ENCODE measurements at regions not wholly inside any gene's neighbourhood (a gene's known extent, or its start where the extent isn't known, plus 50 kb on each side); places are given as distances from the start of the nearest gene placed in this dataset.

DNA sequence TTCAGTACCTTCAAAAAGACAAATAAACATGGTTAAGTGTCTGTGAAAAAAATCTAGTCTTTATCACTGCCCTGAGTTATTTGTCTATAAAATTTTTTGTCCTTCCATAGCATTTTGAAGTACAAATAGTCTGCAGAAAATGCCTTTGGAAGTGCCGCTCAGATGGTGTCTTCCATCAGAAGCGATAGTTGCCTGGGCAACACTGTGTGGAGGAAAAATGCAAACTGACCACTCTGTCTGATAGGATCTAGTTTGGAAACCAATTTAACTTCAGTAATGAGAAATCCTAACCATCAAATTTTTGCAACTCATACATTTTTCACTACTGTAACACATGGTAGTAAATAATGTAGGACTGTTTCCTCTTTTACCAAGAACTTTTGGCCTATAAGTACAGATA lies 449.9 kb downstream of the PRELID2 start:
- no peaks in the 10 kb centered on the region for H3K9me3 ChIP-seq (ENCODE audit: control insufficient read depth, insufficient read depth, low read length)
- H3K9ac ChIP-seq (ENCODE audit: low read depth, low read length) = no peak overlapping the region
- no peak overlapping the region for H3K4ac ChIP-seq (ENCODE audit: low read depth, low read length)
- in situ Hi-C loops (cut with MboI; ENCODE audit: low sequenced_read_pairs) = no loop called here
- no peak for DNase-seq
- no peaks in the 10 kb centered on the region for H3K36me3 ChIP-seq (ENCODE audit: control insufficient read depth, insufficient read depth, low read length)
- WGBS, 2 experiments (ENCODE audit: extremely low coverage in 2 of 2, insufficient read length in 1 of 2) = no CpG with 5 or more reads among the region's 2 CpGs
- H3K79me1 ChIP-seq (ENCODE audit: low read depth in 1 of 2, low read length in 2 of 2) = no peaks in the 10 kb centered on the region
- no peak overlapping the region for H3K18ac ChIP-seq (ENCODE audit: low read depth, low read length)
- H2AK5ac ChIP-seq (ENCODE audit: low read depth, low read length) = no peak overlapping the region
- H3K27me3 ChIP-seq (ENCODE audit: control insufficient read depth, insufficient read depth, low read length) = no peaks in the 10 kb centered on the region
- H3K4me1 ChIP-seq (ENCODE audit: control insufficient read depth, insufficient read depth, low read length) = no peaks in the 10 kb centered on the region
- H2AK9ac ChIP-seq (replicated peaks; ENCODE audit: low read depth, low read length, poor library complexity) = no peak overlapping the region
- H4K5ac ChIP-seq (ENCODE audit: low read depth, low read length) = no peak overlapping the region
- no peak for ATAC-seq (ENCODE audit: low read depth)
- no peaks in the 10 kb centered on the region for H3K9me1 ChIP-seq (ENCODE audit: insufficient read depth, low read length)
- no peak overlapping the region for H4K8ac ChIP-seq (ENCODE audit: low read depth in 2 of 2, low read length in 2 of 2)
- H3K4me2 ChIP-seq (ENCODE audit: low read depth, low read length) = no peak overlapping the region
- no peak overlapping the region for H3K27ac ChIP-seq (ENCODE audit: insufficient read depth, low read length)
- CTCF ChIA-PET = no interaction called here
- H3K23ac ChIP-seq (ENCODE audit: low read depth, low read length) = no peak overlapping the region
- POLR2A ChIA-PET (ENCODE audit: unreplicated experiment) = no interaction called here
- no peak overlapping the region for H3K14ac ChIP-seq (replicated peaks; ENCODE audit: low read depth, low read length)
- dilution Hi-C loops (cut with HindIII; ENCODE audit: low sequenced_read_pairs, unreplicated experiment) = no loop called here
- BruUV-seq (replicated peaks) = no TSS peak
- H2BK20ac ChIP-seq (ENCODE audit: low read depth, low read length) = no peak overlapping the region
- H4K91ac ChIP-seq (ENCODE audit: insufficient read depth, low read depth, low read length) = no peak overlapping the region
- H3K56ac ChIP-seq (ENCODE audit: extremely low read depth, insufficient read depth, low read length) = no peak overlapping the region
- H4K20me1 ChIP-seq (ENCODE audit: insufficient read depth, low read length) = no peaks in the 10 kb centered on the region
- TF ChIP-seq SMC3 (IDR thresholded peaks at IDR 0.05; ENCODE audit: low read depth, low read length) (no peak), CHD1 (IDR thresholded peaks at IDR 0.05; ENCODE audit: low read depth, low read length) (no peak), FOS (IDR thresholded peaks at IDR 0.05; ENCODE audit: low read depth, low read length) (no peak), CEBPB (IDR thresholded peaks at IDR 0.05; ENCODE audit: low read depth, low read length) (no peak), NFE2L2 (IDR thresholded peaks at IDR 0.05; ENCODE audit: low read depth, low read length) (no peak), POLR2A (IDR thresholded peaks at IDR 0.05; ENCODE audit: low read depth, low read length) (no peak), MAFK (IDR thresholded peaks at IDR 0.05; ENCODE audit: low read depth, low read length) (no peak), RCOR1 (IDR thresholded peaks at IDR 0.05; ENCODE audit: insufficient replicate concordance, low read length) (no peak), RFX5 (IDR thresholded peaks at IDR 0.05; ENCODE audit: low read depth, low read length) (no peak), BHLHE40 (IDR thresholded peaks at IDR 0.05; ENCODE audit: low read depth, low read length) (no peak)
- TF ChIP-seq, protein P1, sequence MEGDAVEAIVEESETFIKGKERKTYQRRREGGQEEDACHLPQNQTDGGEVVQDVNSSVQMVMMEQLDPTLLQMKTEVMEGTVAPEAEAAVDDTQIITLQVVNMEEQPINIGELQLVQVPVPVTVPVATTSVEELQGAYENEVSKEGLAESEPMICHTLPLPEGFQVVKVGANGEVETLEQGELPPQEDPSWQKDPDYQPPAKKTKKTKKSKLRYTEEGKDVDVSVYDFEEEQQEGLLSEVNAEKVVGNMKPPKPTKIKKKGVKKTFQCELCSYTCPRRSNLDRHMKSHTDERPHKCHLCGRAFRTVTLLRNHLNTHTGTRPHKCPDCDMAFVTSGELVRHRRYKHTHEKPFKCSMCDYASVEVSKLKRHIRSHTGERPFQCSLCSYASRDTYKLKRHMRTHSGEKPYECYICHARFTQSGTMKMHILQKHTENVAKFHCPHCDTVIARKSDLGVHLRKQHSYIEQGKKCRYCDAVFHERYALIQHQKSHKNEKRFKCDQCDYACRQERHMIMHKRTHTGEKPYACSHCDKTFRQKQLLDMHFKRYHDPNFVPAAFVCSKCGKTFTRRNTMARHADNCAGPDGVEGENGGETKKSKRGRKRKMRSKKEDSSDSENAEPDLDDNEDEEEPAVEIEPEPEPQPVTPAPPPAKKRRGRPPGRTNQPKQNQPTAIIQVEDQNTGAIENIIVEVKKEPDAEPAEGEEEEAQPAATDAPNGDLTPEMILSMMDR (conservative IDR thresholded peaks at IDR 0.05; ENCODE audit: low read depth, low read length) = no peak
- no peak overlapping the region for H2AFZ ChIP-seq (replicated peaks; ENCODE audit: low read length, poor library complexity)
- H3K4me3 ChIP-seq (ENCODE audit: insufficient read depth, low read depth, low read length) = no peak overlapping the region
- intact Hi-C loops (cut with micrococcal nuclease) = no loop called here
- no peak overlapping the region for H2BK5ac ChIP-seq (ENCODE audit: low read depth, low read length, poor library complexity, severe bottlenecking)
- H2BK120ac ChIP-seq (ENCODE audit: low read depth, low read length) = no peak overlapping the region
- H2BK15ac ChIP-seq (ENCODE audit: low read depth, low read length) = no peak overlapping the region

Measured in IMR-90 (cell line).